Right atrium auricular region (tissue), 2 donors: ENCODE measurements at regions not wholly inside any gene's neighbourhood (a gene's known extent, or its start where the extent isn't known, plus 50 kb on each side); places are given as distances from the start of the nearest gene placed in this dataset.

Experiments
- DNase-seq: peaks from one replicate; pipeline ENCODE4 v3.0.0-alpha.2; 2019; ENCODE audit warnings: low spot score
- H3K27ac ChIP-seq, 2 donors: fragments of 200-600 bp; sonication (generic); 1 replicate in 1 of 2; 2 replicates in 1 of 2; pipeline ENCODE4 v1.5.1; 2016 to 2019
- H3K27me3 ChIP-seq, 2 donors: fragments of 200-600 bp; sonication (generic); one replicate each; pipeline versions ENCODE4 v1.5.1 to v1.6.0; 2017 to 2019
- H3K36me3 ChIP-seq: fragments of 200-600 bp; sonication (generic); one replicate; pipeline ENCODE4 v1.5.1; 2016
- H3K4me1 ChIP-seq, 2 donors: fragments of 200-600 bp; sonication (generic); one replicate each; pipeline versions ENCODE4 v1.5.1 to v1.6.0; 2017 to 2019
- H3K4me3 ChIP-seq, 2 donors: fragments of 200-600 bp; sonication (generic); 1 replicate in 1 of 2; 2 replicates in 1 of 2; pipeline ENCODE4 v1.5.1; 2017 to 2019; ENCODE audit warnings: mild to moderate bottlenecking in 1 of 2, moderate library complexity in 1 of 2
- H3K9me3 ChIP-seq, 2 donors: fragments of 200-600 bp; sonication (generic); one replicate each; pipeline ENCODE4 v1.5.1; 2019
- CTCF ChIP-seq, 2 donors: fragments of 200-600 bp; sonication (generic); IDR thresholded peaks; one replicate each; pipeline ENCODE4 v1.5.1; 2019; ENCODE audit warnings: antibody characterized with exemption in 2 of 2

DNA sequence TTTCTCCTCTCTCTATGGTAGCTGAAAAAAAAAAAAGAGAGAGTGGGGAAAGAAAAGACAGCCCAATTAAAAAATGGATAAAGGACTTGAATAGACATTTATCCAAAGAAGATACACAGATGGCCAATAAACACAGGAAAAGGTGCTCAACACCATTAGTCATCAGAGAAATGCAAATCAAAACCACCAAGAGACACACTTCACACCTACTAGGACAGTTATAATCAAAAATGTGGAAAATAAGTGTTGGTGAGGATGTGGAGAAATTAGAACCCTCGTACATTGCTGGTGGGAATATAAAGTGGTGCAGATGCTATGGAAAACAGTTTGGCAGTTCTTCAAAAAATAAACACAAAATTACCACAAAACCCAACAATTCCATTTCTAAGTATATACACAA is 172.4 kb upstream of the GRIN2B start:
- Histone ChIP-seq H3K27me3 (no peaks in the 10 kb centered on the region), H3K4me3 (no peak overlapping the region), H3K4me1 (no peaks in the 10 kb centered on the region), H3K9me3 (no peaks in the 10 kb centered on the region), H3K36me3 (no peaks in the 10 kb centered on the region), H3K27ac (no peak overlapping the region)
- DNase-seq, result no peak
- no peak for TF ChIP-seq CTCF (IDR thresholded peaks at IDR 0.05)

DNA sequence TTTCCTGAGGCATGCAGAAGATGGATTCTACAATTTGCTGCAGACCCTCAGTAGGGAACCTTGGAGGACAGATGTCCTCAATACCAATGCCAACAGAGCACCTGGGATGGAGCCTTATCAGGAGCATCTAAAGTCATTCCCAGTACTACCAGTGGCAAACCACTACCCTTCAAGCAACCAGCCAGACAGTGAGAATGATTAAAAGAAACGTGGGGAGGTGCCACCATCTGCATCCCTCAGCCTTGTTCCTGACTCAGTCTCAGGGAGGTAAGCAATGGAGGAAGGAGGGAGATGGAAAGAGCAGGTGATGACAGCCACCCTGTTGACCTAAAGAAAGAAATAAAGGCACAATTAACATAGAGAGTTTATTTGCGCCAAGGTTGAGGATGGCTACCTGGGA is 175.2 kb upstream of the GRIN2B start:
- no peak for DNase-seq
- Histone ChIP-seq H3K9me3 (no peaks in the 10 kb centered on the region), H3K27ac (no peak overlapping the region), H3K4me1 (no peaks in the 10 kb centered on the region), H3K27me3 (no peaks in the 10 kb centered on the region), H3K4me3 (no peak overlapping the region), H3K36me3 (no peaks in the 10 kb centered on the region)
- no peak for TF ChIP-seq CTCF (IDR thresholded peaks at IDR 0.05)

DNA sequence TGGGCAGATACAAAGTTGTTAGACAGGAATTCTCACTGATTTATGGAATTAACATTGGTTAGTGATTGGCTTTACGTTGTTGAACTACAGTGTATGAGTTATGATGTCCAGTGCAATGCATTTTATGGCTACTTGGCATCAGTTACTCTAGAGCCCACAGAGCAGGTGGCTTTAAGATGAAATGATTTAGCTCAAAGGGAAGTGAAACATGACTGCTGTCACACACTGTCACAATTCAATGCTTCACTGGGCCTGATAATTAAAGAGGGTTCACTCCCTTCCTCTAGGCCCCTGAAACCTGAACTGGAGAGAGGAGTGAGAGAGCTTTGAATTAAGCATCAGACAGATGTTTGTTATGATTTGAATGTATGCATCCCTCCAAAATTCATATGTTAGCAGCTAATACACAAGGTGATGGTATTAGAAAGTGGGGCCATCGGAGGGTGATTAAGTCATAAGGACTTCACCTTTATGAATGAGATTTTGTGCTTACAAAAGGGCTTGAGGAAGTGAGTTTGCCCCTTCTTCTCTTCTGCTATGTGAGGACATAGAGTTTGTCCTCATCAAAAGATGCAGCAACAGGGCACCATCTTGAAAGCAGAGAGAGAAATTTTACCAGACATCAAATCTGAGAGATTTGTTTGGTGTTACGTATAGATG is 175.8 kb upstream of the GRIN2B start:
- no peak for DNase-seq
- no peaks in the 10 kb centered on the region for H3K36me3 ChIP-seq
- no peak for TF ChIP-seq CTCF (IDR thresholded peaks at IDR 0.05)
- H3K9me3 ChIP-seq, result no peaks in the 10 kb centered on the region
- H3K4me1 ChIP-seq, result no peaks in the 10 kb centered on the region
- H3K27ac ChIP-seq, result no peak overlapping the region
- no peaks in the 10 kb centered on the region for H3K27me3 ChIP-seq
- no peak overlapping the region for H3K4me3 ChIP-seq

DNA sequence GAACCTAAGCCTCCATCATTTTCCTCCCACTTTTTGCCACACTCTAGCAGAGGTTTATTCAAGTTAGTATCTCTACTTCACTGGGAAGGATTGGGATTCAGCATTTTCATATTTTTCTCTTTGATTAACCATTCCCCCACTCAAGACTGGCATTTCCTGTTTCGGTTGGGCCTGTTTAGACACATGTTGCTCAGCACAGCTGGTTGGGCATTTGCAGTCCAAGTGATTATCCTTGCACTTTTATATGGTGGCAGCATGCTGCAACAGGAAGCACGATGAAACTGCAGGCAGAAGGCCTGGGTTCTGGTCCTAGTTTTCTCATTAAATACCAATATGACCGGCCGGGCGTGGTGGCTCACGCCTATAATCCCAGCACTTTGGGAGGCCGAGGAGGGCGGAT is 182.9 kb upstream of the GRIN2B start:
- Histone ChIP-seq H3K4me1 (no peaks in the 10 kb centered on the region), H3K27ac (no peak overlapping the region), H3K4me3 (no peak overlapping the region), H3K36me3 (no peaks in the 10 kb centered on the region), H3K27me3 (no peaks in the 10 kb centered on the region), H3K9me3 (no peaks in the 10 kb centered on the region)
- TF ChIP-seq CTCF (IDR thresholded peaks at IDR 0.05), result no peak
- no peak for DNase-seq

- peak; percentile 90 to 94 for TF ChIP-seq CTCF (IDR thresholded peaks at IDR 0.05)
- Histone ChIP-seq H3K27ac (no peak overlapping the region), H3K27me3 (no peaks in the 10 kb centered on the region), H3K4me3 (no peak overlapping the region), H3K4me1 (no peaks in the 10 kb centered on the region), H3K36me3 (no peaks in the 10 kb centered on the region), H3K9me3 (no peaks in the 10 kb centered on the region)
- DNase-seq, result peak; percentile 61
Measured at GRCh38 chr12:14167005-14167628, 185.7 kb upstream of the GRIN2B start.

DNA sequence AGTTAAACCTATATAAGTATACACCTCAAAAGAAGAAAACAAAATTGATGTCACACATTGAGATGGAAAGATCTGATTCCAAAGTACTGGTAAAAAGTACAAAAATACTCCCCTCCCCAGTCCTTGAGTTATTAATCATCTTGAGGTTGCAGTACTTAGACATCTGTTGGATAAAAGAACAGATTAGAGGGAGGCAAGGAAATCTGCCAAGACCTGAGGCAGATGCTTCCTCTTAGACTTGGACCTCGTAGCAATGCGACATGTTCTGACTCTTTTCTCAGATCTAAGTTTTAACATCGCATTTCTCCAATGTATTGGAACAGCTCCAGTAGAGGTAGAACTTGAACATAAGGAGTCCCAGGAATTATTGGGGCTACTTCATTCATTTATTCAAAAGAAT is 187.9 kb upstream of the GRIN2B start:
- no peaks in the 10 kb centered on the region for H3K9me3 ChIP-seq
- no peaks in the 10 kb centered on the region for H3K27me3 ChIP-seq
- no peak for TF ChIP-seq CTCF (IDR thresholded peaks at IDR 0.05)
- H3K4me3 ChIP-seq, result no peak overlapping the region
- H3K4me1 ChIP-seq, result no peaks in the 10 kb centered on the region
- DNase-seq, result no peak
- H3K27ac ChIP-seq, result no peak overlapping the region
- H3K36me3 ChIP-seq, result no peaks in the 10 kb centered on the region
